CD14-positive monocyte (primary cell): ENCODE measurements at regions not wholly inside any gene's neighbourhood (a gene's known extent, or its start where the extent isn't known, plus 50 kb on each side); places are given as distances from the start of the nearest gene placed in this dataset.

ENCODE experiments used
- DNase-seq, 3 donors: peaks; one replicate each; pipeline ENCODE4 v3.0.0-alpha.2; 2011 to 2022
- H2AFZ ChIP-seq: 2 replicates; pipeline ENCODE4 v1.6.0; 2012; ENCODE audit warnings: mild to moderate bottlenecking, low read depth, low read length, inconsistent platforms; ENCODE audit not compliant: insufficient read depth, poor library complexity, severe bottlenecking
- H3K27ac ChIP-seq, 2 donors: 1 replicate in 1 of 2; 2 replicates in 1 of 2; pipeline ENCODE4 v1.5.1; 2012 to 2013; ENCODE audit warnings: low read length in 2 of 2, control low read depth in 1 of 2, inconsistent platforms in 1 of 2, low read depth in 1 of 2, mild to moderate bottlenecking in 1 of 2
- H3K27me3 ChIP-seq, 2 donors: one replicate each; pipeline versions ENCODE4 v1.6.0 to v1.6.1; 2011 to 2013; ENCODE audit warnings: low read length in 2 of 2; ENCODE audit not compliant: control insufficient read depth in 2 of 2, insufficient read depth in 2 of 2
- H3K36me3 ChIP-seq, 2 donors: replicated peaks in 1 of 2; 1 replicate in 1 of 2; 2 replicates in 1 of 2; pipeline versions ENCODE4 v1.5.1 to v1.6.1; 2012 to 2013; ENCODE audit warnings: low read length in 2 of 2, control low read depth in 1 of 2, inconsistent platforms in 1 of 2, mild to moderate bottlenecking in 1 of 2; ENCODE audit not compliant: insufficient read depth in 2 of 2, control insufficient read depth in 1 of 2
- H3K4me1 ChIP-seq, 2 donors: 1 replicate in 1 of 2; 2 replicates in 1 of 2; pipeline versions ENCODE4 v1.5.1 to v1.6.1; 2012 to 2013; ENCODE audit warnings: low read length in 2 of 2, control low read depth in 1 of 2, inconsistent platforms in 1 of 2, mild to moderate bottlenecking in 1 of 2, moderate library complexity in 1 of 2; ENCODE audit not compliant: insufficient read depth in 2 of 2, control insufficient read depth in 1 of 2
- H3K4me2 ChIP-seq: replicated peaks from 2 replicates; pipeline ENCODE3; 2012; ENCODE audit warnings: low read length, moderate library complexity, mild to moderate bottlenecking; ENCODE audit not compliant: poor library complexity, severe bottlenecking; ENCODE audit errors: extremely low read depth
- H3K4me3 ChIP-seq, 3 experiments: fragments of 200-600 bp in 1 of 3; sonication (generic) in 1 of 3; replicated peaks in 1 of 3; 1 replicate in 2 of 3; 2 replicates in 1 of 3; pipeline ENCODE4 v1.5.1; 2011 to 2013; ENCODE audit warnings: low read length in 3 of 3, mild to moderate bottlenecking in 3 of 3, control low read depth in 2 of 3, low read depth in 2 of 3, inconsistent platforms in 1 of 3, moderate library complexity in 1 of 3
- H3K79me2 ChIP-seq: 2 replicates; pipeline ENCODE4 v1.6.0; 2012; ENCODE audit warnings: mild to moderate bottlenecking, control low read depth, inconsistent platforms, low read length, moderate library complexity; ENCODE audit not compliant: insufficient read depth
- H3K9ac ChIP-seq: 2 replicates; pipeline ENCODE4 v1.6.0; 2017; ENCODE audit warnings: low read length, mild to moderate bottlenecking; ENCODE audit not compliant: insufficient read depth, poor library complexity, severe bottlenecking
- H3K9me3 ChIP-seq, 2 donors: replicated peaks in 1 of 2; 1 replicate in 1 of 2; 2 replicates in 1 of 2; pipeline versions ENCODE4 v1.5.1 to v1.6.1; 2012 to 2013; ENCODE audit warnings: low read length in 2 of 2, control low read depth in 1 of 2; ENCODE audit not compliant: control insufficient read depth in 1 of 2, insufficient read depth in 1 of 2
- H4K20me1 ChIP-seq: 2 replicates; pipeline ENCODE4 v1.6.0; 2012; ENCODE audit warnings: mild to moderate bottlenecking, low read length, control low read depth, moderate library complexity; ENCODE audit not compliant: insufficient read depth
- H3K27ac Mint-ChIP-seq, 7 donors: one replicate each; pipeline ENCODE4 v1.8.0; 2020; ENCODE audit warnings: mild to moderate bottlenecking in 7 of 7, mixed read lengths in 7 of 7, moderate library complexity in 6 of 7, inconsistent platforms in 2 of 7
- H3K27me3 Mint-ChIP-seq, 3 donors: one replicate each; pipeline ENCODE4 v1.8.0; 2021 to 2022; ENCODE audit warnings: low read depth in 3 of 3, mild to moderate bottlenecking in 3 of 3, mixed read lengths in 3 of 3, moderate library complexity in 3 of 3, inconsistent platforms in 1 of 3
- H3K36me3 Mint-ChIP-seq, 2 donors: one replicate each; pipeline ENCODE4 v1.8.0; 2020; ENCODE audit warnings: mixed read lengths in 2 of 2, inconsistent platforms in 1 of 2, mild to moderate bottlenecking in 1 of 2
- H3K4me1 Mint-ChIP-seq: one replicate; pipeline ENCODE4 v1.8.0; 2020; ENCODE audit warnings: mild to moderate bottlenecking, mixed read lengths
- H3K4me3 Mint-ChIP-seq, 2 donors: one replicate each; pipeline ENCODE4 v1.8.0; 2020; ENCODE audit warnings: mild to moderate bottlenecking in 2 of 2, mixed read lengths in 2 of 2, moderate library complexity in 1 of 2
- H3K9me3 Mint-ChIP-seq, 7 donors: one replicate each; pipeline ENCODE4 v1.8.0; 2020 to 2022; ENCODE audit warnings: mixed read lengths in 7 of 7, mild to moderate bottlenecking in 6 of 7, moderate library complexity in 6 of 7, inconsistent platforms in 2 of 7
- CTCF ChIP-seq: fragments of 200-600 bp; IDR thresholded peaks from one replicate; pipeline ENCODE4 v1.8.0; 2022; ENCODE audit warnings: antibody characterized with exemption, mild to moderate bottlenecking
- WGBS: methylation state at CpG from one replicate; pipeline ENCODE4 v1.1.5; 2013; ENCODE audit warnings: missing lambda C conversion rate; ENCODE audit not compliant: insufficient coverage; 5-methylcytosine and 5-hydroxymethylcytosine counted together
- intact Hi-C, 2 donors: fragments of 100-400 bp; cut with micrococcal nuclease; formaldehyde crosslinking; loops; one replicate each; pipeline versions ENCODE4 v1.15.0 to v1.15.1; 2023

GRCh38 chr9:27625751-27626150 is 52.5 kb upstream of the C9orf72 start:
- Mint-ChIP-seq H3K27ac (no peak overlapping the region), H3K27me3 (no peaks in the 10 kb centered on the region), H3K9me3 (no peaks in the 10 kb centered on the region), H3K4me1 (peaks cover 31% of the 10 kb centered on the region), H3K4me3 (no peak overlapping the region), H3K36me3 (peaks cover 0 to 3% of the 10 kb centered on the region in 2 donors)
- no peaks in the 10 kb centered on the region for H3K79me2 ChIP-seq
- no peak overlapping the region for H3K27ac ChIP-seq
- no peak for TF ChIP-seq CTCF
- no peaks in the 10 kb centered on the region for H3K27me3 ChIP-seq
- no peaks in the 10 kb centered on the region for H4K20me1 ChIP-seq
- no peak overlapping the region for H2AFZ ChIP-seq
- no peak overlapping the region for H3K4me3 ChIP-seq
- no peaks in the 10 kb centered on the region for H3K9me3 ChIP-seq
- no peak overlapping the region for H3K4me2 ChIP-seq
- intact Hi-C loops, result loop anchor here in 1 of 2 donors (10.0 kb wide), 1 partner anchor 51 kb away; the partner anchor contains the start of gene C9orf72
- H3K4me1 ChIP-seq, result peaks cover 27 to 35% of the 10 kb centered on the region in 2 donors
- no peak for DNase-seq
- H3K36me3 ChIP-seq, result no peaks in the 10 kb centered on the region
- 82% methylated on average over 2 of the region's 2 CpGs for WGBS
- no peak overlapping the region for H3K9ac ChIP-seq

- WGBS, result 96% methylated on average over 5 of the region's 8 CpGs
- H3K9me3 Mint-ChIP-seq, result peaks cover 0 to 3% (median 0%) of the 10 kb centered on the region in 7 donors
- peaks cover 0 to 3% of the 10 kb centered on the region in 2 donors for H3K36me3 Mint-ChIP-seq
- H3K27ac ChIP-seq, result no peak overlapping the region
- H3K27me3 Mint-ChIP-seq, result no peaks in the 10 kb centered on the region
- no peak for TF ChIP-seq CTCF
- no peak overlapping the region for H3K4me2 ChIP-seq
- no peaks in the 10 kb centered on the region for H3K9me3 ChIP-seq
- peaks cover 31% of the 10 kb centered on the region for H3K4me1 Mint-ChIP-seq
- peaks cover 27 to 35% of the 10 kb centered on the region in 2 donors for H3K4me1 ChIP-seq
- no peak overlapping the region for H3K27ac Mint-ChIP-seq
- no peaks in the 10 kb centered on the region for H4K20me1 ChIP-seq
- no peak for DNase-seq
- no peak overlapping the region for H3K4me3 ChIP-seq
- no peak overlapping the region for H3K4me3 Mint-ChIP-seq
- H3K27me3 ChIP-seq, result no peaks in the 10 kb centered on the region
- H3K36me3 ChIP-seq, result no peaks in the 10 kb centered on the region
- H3K79me2 ChIP-seq, result no peaks in the 10 kb centered on the region
- no peak overlapping the region for H3K9ac ChIP-seq
- H2AFZ ChIP-seq, result no peak overlapping the region
- intact Hi-C loops, result loop anchor here in 1 of 2 donors (10.0 kb wide), 1 partner anchor 52 kb away; the partner anchor contains the start of gene C9orf72
These were observed 53.2 kb upstream of the C9orf72 start for GRCh38 chr9:27626244-27627187.
